Ureter (tissue), 1 donor: ENCODE measurements at regions not wholly inside any gene's neighbourhood (a gene's known extent, or its start where the extent isn't known, plus 50 kb on each side); places are given as distances from the start of the nearest gene placed in this dataset.

ENCODE experiments used
- DNase-seq: peaks from one replicate; pipeline ENCODE4 v3.0.0-alpha.2; 2020; ENCODE audit warnings: low spot score
- donor health status: DM: yes; HTN: yes; CAD: no.

DNA sequence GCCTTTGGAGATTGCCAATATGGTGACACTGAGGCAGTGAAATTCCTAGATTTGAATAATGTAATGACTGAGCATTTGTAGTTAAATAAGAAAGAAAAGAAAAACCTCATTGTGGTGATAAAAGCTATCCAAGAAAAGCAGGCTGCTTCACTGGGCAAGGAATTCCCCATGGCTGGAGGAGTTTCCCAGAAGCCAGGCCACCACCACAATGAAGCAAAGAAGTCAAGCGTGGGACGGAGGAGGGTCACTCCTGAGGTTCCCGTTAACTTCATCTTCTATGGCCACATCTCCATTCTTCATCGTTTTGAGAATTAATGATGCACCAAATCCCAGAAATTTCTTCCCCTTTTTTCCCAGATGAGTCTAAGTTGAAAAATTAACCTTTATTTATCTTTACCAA is 185.8 kb upstream of the BCL6 start:
- DNase-seq, result no peak

GRCh38 chr3:187931770-187932278 is 186.6 kb upstream of the BCL6 start:
- no peak for DNase-seq

- DNase-seq, result no peak
Observed at GRCh38 chr3:187932530-187932929, 187.3 kb upstream of the BCL6 start.

GRCh38 chr3:187935623-187936156 is 190.4 kb upstream of the BCL6 start:
- no peak for DNase-seq

DNA sequence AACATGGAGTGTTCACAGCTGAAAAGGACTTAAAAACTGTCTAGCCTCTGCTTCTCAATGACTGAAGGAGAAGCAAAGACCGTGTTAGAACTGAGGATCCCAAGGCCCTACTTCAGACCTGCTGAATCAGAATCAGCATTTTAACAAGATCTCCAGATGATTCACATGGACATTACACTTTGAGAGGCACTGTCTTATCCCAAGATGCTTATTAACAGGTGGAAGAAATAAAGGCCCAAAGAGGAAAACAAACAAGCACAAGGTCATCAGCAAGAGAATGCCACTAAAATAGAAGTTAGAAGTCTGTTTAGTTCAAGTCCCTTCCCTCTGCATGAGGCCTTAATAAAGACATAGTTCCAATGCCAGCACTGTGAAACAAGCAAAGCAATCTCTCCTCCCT is 191.4 kb upstream of the BCL6 start:
- DNase-seq, result no peak

DNA sequence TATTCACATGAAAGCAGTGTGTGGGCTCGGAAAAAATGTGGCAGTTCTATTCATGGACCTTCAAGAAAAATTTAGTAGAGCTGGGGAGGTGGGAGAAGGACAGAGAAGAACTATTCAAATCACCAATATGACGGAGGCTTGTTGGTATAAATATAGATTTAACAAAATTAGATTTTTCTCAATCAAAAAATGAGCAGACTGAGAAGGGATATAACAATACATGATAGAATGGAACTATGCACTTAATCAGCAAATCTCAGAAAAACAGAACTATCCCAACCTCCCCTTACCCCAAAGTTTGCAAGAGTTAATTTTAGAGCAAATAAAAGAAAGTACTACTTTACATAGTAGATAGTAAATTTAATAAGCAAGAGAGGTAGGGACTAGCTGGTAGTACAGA is 194.6 kb upstream of the BCL6 start:
- no peak for DNase-seq

DNA sequence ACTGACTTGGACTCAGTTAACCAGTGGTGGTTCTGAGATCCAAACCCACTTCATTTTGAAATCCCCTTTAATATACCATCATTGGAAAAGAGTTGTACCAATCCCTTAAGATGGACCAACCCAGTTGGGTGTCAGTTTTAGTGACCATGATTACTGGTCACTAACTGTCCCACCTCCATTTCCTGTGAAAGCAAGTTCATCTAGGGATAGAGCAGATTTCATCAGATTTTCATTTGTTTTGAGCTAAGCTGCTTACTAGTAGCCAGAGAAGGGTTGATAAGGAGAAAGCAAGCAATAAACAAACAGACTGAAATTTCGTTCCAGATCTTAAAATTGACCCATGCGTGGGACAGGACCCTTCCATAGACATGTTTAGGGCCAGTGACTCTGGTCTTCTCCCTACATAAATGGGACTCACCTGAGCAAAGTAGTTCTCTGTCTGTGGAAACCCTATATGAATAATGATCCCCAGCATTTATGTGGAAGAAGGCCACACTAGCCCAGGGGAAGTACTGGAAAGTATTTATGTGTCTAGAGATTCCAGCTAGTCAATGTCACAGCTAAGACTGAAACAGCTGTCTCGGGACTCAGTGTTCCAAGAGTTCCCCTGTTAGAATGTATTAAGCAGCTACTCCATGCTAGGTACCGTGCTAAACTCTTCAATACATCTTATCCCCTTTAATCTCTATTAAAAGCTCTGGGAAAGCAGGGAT is 196.0 kb upstream of the BCL6 start:
- DNase-seq, result no peak

GRCh38 chr3:187941848-187942194 is 196.6 kb upstream of the BCL6 start:
- no peak for DNase-seq

GRCh38 chr3:187942658-187943241 is 197.5 kb upstream of the BCL6 start:
- no peak for DNase-seq

DNA sequence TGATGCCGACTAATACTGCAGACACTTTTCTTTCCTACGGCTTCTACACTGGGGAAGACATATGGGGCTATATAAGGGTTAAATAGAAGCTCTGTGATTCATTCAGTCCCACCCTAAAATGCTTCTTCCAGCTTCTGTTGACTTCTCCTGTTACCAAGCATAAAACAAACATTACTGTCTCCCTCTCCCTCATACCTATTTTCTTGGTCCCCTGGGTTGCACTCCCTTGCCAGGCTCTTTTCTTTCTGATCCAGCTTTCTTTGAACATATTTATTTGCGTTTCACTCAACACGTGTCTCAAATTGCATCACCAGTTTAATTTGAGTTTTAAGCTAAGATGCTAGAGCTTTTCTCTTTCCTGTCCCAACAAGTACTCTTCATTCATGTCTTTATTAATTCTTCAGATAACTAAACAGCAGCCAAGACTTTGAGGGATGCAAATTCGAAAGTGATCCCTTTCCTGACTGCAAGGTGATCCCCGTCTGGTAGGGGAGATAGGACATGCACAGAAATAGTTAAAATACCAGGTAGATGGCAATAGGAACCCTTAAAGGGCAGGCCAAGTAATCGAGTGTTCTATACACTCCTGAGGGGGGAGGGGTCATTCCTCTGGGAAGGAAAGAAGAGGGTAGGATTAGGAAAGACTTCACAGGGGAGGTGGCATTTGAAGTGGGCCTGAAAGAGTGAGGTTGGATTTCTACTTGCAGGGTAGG is 198.6 kb upstream of the BCL6 start:
- DNase-seq, result no peak

DNA sequence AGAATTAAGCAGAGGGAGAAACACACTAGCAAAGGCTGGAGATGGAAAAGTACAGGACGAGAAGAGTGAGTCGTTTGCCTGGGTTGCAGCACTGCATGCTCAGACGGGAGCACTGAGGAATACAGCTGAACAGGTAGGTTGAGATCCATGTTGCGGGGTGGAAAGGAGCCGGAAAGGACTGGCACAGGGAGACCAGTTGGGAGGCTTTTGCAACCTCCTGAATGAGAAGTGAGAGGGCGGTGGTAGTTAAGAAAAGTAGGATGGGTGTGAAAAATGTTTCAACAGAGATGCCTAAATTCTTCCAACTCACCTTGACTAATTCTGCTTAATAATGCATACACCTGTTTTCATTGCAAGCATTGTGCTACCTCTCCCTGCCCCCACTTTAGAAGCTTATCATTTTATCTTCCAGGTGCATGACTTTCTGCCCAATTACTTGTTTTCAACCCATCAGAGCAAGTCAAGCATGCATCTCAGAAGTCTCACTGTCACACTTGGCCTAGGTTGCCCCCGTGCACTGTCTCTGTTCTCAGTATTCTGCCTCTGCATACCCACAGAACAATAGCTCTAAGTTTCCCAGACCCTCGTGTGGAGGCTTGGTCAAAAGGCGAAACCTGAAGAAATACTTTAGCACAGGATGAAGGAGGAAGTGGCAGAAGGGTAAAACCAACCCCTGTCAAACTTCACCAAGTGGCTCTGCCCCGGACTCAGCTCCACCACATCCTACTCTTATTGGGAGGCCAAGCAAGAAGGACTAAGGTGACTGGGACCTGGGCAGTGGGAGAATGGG is 199.3 kb upstream of the BCL6 start:
- no peak for DNase-seq

DNA sequence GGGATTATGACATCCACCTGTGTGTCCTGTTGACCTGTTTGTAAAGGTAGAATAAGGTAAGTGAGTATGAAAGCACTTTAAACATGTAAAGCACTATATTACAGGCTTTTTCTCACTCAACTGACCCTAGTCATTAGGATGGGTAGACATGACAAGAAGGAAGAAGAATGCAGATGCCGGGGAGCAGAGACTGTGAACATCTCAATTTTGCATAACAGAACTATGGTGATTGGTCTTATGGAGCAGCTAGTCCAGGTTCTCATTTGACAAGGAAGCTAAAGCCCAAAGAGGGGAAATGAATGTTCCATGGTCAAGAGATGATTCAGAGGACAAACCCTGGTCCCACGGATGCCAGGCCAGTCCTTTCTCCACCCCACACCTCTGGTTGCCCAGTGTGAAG is 200.1 kb upstream of the BCL6 start:
- no peak for DNase-seq

DNA sequence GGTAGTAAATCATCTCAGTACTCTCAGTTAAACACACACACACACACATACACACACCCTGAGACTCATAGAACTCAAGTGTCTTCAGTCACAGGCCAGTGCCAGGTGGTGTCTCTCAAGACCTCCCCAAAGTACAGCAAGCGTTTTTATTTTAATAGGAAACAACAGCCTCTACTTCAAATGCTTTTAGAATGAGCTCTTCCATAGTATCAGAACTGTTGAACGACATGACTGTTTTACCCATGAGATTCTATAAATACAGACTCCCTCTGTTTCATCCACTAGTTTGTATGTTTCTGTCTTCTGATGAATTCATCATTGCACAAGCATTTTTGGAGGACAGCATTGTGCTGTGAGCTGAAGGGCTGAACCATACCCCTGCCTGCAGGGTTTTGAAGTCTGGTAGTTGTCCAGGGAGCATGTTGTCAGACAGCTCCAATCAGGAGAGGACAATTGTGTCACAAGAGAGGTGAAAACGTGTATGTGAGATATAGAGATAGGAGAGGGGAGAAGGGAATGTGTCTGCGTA is 201.0 kb upstream of the BCL6 start:
- DNase-seq, result no peak

GRCh38 chr3:187946981-187947380 is 201.7 kb upstream of the BCL6 start:
- no peak for DNase-seq

DNA sequence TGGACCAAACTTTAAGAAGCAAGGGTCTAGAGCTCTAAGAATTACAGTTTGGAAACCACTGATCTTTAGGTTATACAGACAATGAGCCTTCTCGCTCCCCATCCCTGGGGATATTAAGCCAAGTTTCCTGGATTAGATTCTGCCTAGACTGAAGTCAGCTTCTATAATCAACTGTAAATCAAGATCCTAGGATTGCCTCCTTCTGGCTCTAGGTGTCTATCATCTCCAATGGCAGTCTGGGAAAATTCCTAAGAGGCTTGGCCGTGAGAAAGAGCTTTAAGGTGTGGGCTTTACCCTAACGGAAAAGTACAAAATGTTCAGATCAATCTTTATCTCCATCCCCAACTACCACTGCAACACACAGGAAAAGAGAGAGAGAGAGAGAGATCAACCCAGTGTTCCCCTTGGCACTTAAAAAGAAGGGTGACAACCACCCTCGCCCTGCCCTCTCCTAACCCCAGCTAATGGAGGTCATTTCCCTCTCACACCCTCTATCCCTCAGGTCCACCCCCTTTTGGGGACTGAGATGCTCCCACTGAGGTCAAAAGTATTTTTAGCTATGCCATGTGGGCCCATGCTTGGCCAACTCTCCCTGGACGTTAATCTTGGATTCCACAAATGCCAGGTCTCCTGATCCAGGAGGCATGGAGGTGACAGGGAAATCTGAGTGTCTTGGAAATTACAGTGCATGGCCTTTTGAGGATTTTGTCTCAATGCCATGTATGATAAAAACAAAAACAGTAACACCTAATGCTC is 202.8 kb upstream of the BCL6 start:
- DNase-seq, result no peak

GRCh38 chr3:187949093-187949820 is 204.0 kb upstream of the BCL6 start:
- no peak for DNase-seq

GRCh38 chr3:187950671-187951070 is 203.3 kb upstream of the LPP start:
- DNase-seq, result no peak

DNA sequence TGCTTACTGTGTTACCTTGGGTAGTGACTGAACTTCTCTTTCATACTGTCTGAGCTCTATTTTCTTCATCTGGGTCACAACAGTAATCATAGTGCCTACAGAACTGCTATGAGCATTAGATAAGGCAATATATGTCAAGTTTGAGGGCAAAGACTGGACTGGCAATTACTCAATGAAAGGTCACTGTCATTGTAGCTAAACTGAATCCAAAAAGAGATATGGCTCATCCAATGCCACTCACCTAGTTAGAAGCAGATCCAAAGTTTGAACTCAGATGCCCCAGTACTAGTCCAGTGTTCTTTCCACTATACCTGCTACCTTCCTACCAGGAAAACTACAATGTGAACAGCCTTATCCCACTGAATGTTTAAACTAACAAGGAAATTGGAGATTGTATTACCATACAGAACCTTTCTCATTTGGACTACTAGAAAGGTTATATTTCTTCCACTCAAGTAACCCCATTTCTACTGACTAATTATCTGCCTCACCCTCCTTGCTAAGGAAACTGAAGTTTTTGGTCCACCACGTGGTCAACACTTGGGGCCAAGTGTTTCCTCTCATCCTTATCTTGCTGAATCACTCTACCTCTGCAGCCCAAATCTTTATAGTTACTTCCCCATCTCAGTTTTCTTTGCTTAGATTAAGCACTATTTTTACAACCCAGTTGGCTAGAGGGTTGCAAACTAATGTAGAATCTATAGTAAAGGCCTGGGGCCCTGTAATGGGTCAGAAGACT is 202.3 kb upstream of the LPP start:
- no peak for DNase-seq

DNA sequence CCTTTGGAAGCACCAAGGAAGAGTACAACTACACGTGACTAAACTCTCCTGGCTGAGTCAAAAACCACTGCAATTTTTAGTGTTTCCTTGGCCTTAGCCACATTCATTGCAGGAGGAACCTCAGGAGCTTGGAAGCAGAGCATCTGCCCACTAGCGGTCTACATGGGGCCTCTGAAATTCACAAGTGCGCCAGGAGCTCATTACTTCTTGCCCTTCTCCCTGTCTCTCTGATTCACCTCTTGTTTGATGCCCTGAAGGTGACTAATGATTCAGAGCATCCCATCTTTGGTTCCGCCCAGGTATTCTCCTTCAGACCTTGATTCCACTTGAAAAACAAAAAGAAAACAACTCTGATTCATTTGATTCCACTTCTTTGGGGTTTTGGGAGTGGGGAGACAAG is 201.1 kb upstream of the LPP start:
- DNase-seq, result no peak

GRCh38 chr3:187954516-187954872 is 199.5 kb upstream of the LPP start:
- DNase-seq, result no peak
